CD14-positive monocyte (primary cell): ENCODE measurements at regions not wholly inside any gene's neighbourhood (a gene's known extent, or its start where the extent isn't known, plus 50 kb on each side); places are given as distances from the start of the nearest gene placed in this dataset.

Experiments used
- DNase-seq, 3 donors: peaks; one replicate each; pipeline ENCODE4 v3.0.0-alpha.2; 2011 to 2022
- H2AFZ ChIP-seq: 2 replicates; pipeline ENCODE4 v1.6.0; 2012; ENCODE audit warnings: mild to moderate bottlenecking, low read depth, low read length, inconsistent platforms; ENCODE audit not compliant: insufficient read depth, poor library complexity, severe bottlenecking
- H3K27ac ChIP-seq, 2 donors: 1 replicate in 1 of 2; 2 replicates in 1 of 2; pipeline ENCODE4 v1.5.1; 2012 to 2013; ENCODE audit warnings: low read length in 2 of 2, control low read depth in 1 of 2, inconsistent platforms in 1 of 2, low read depth in 1 of 2, mild to moderate bottlenecking in 1 of 2
- H3K27me3 ChIP-seq, 2 donors: one replicate each; pipeline versions ENCODE4 v1.6.0 to v1.6.1; 2011 to 2013; ENCODE audit warnings: low read length in 2 of 2; ENCODE audit not compliant: control insufficient read depth in 2 of 2, insufficient read depth in 2 of 2
- H3K36me3 ChIP-seq, 2 donors: replicated peaks in 1 of 2; 1 replicate in 1 of 2; 2 replicates in 1 of 2; pipeline versions ENCODE4 v1.5.1 to v1.6.1; 2012 to 2013; ENCODE audit warnings: low read length in 2 of 2, control low read depth in 1 of 2, inconsistent platforms in 1 of 2, mild to moderate bottlenecking in 1 of 2; ENCODE audit not compliant: insufficient read depth in 2 of 2, control insufficient read depth in 1 of 2
- H3K4me1 ChIP-seq, 2 donors: 1 replicate in 1 of 2; 2 replicates in 1 of 2; pipeline versions ENCODE4 v1.5.1 to v1.6.1; 2012 to 2013; ENCODE audit warnings: low read length in 2 of 2, control low read depth in 1 of 2, inconsistent platforms in 1 of 2, mild to moderate bottlenecking in 1 of 2, moderate library complexity in 1 of 2; ENCODE audit not compliant: insufficient read depth in 2 of 2, control insufficient read depth in 1 of 2
- H3K4me2 ChIP-seq: replicated peaks from 2 replicates; pipeline ENCODE3; 2012; ENCODE audit warnings: low read length, moderate library complexity, mild to moderate bottlenecking; ENCODE audit not compliant: poor library complexity, severe bottlenecking; ENCODE audit errors: extremely low read depth
- H3K4me3 ChIP-seq, 3 experiments: fragments of 200-600 bp in 1 of 3; sonication (generic) in 1 of 3; replicated peaks in 1 of 3; 1 replicate in 2 of 3; 2 replicates in 1 of 3; pipeline ENCODE4 v1.5.1; 2011 to 2013; ENCODE audit warnings: low read length in 3 of 3, mild to moderate bottlenecking in 3 of 3, control low read depth in 2 of 3, low read depth in 2 of 3, inconsistent platforms in 1 of 3, moderate library complexity in 1 of 3
- H3K79me2 ChIP-seq: 2 replicates; pipeline ENCODE4 v1.6.0; 2012; ENCODE audit warnings: mild to moderate bottlenecking, control low read depth, inconsistent platforms, low read length, moderate library complexity; ENCODE audit not compliant: insufficient read depth
- H3K9ac ChIP-seq: 2 replicates; pipeline ENCODE4 v1.6.0; 2017; ENCODE audit warnings: low read length, mild to moderate bottlenecking; ENCODE audit not compliant: insufficient read depth, poor library complexity, severe bottlenecking
- H3K9me3 ChIP-seq, 2 donors: replicated peaks in 1 of 2; 1 replicate in 1 of 2; 2 replicates in 1 of 2; pipeline versions ENCODE4 v1.5.1 to v1.6.1; 2012 to 2013; ENCODE audit warnings: low read length in 2 of 2, control low read depth in 1 of 2; ENCODE audit not compliant: control insufficient read depth in 1 of 2, insufficient read depth in 1 of 2
- H4K20me1 ChIP-seq: 2 replicates; pipeline ENCODE4 v1.6.0; 2012; ENCODE audit warnings: mild to moderate bottlenecking, low read length, control low read depth, moderate library complexity; ENCODE audit not compliant: insufficient read depth
- H3K27ac Mint-ChIP-seq, 7 donors: one replicate each; pipeline ENCODE4 v1.8.0; 2020; ENCODE audit warnings: mild to moderate bottlenecking in 7 of 7, mixed read lengths in 7 of 7, moderate library complexity in 6 of 7, inconsistent platforms in 2 of 7
- H3K27me3 Mint-ChIP-seq, 3 donors: one replicate each; pipeline ENCODE4 v1.8.0; 2021 to 2022; ENCODE audit warnings: low read depth in 3 of 3, mild to moderate bottlenecking in 3 of 3, mixed read lengths in 3 of 3, moderate library complexity in 3 of 3, inconsistent platforms in 1 of 3
- H3K36me3 Mint-ChIP-seq, 2 donors: one replicate each; pipeline ENCODE4 v1.8.0; 2020; ENCODE audit warnings: mixed read lengths in 2 of 2, inconsistent platforms in 1 of 2, mild to moderate bottlenecking in 1 of 2
- H3K4me1 Mint-ChIP-seq: one replicate; pipeline ENCODE4 v1.8.0; 2020; ENCODE audit warnings: mild to moderate bottlenecking, mixed read lengths
- H3K4me3 Mint-ChIP-seq, 2 donors: one replicate each; pipeline ENCODE4 v1.8.0; 2020; ENCODE audit warnings: mild to moderate bottlenecking in 2 of 2, mixed read lengths in 2 of 2, moderate library complexity in 1 of 2
- H3K9me3 Mint-ChIP-seq, 7 donors: one replicate each; pipeline ENCODE4 v1.8.0; 2020 to 2022; ENCODE audit warnings: mixed read lengths in 7 of 7, mild to moderate bottlenecking in 6 of 7, moderate library complexity in 6 of 7, inconsistent platforms in 2 of 7
- CTCF ChIP-seq: fragments of 200-600 bp; IDR thresholded peaks from one replicate; pipeline ENCODE4 v1.8.0; 2022; ENCODE audit warnings: antibody characterized with exemption, mild to moderate bottlenecking
- WGBS: methylation state at CpG from one replicate; pipeline ENCODE4 v1.1.5; 2013; ENCODE audit warnings: missing lambda C conversion rate; ENCODE audit not compliant: insufficient coverage; 5-methylcytosine and 5-hydroxymethylcytosine counted together
- intact Hi-C, 2 donors: fragments of 100-400 bp; cut with micrococcal nuclease; formaldehyde crosslinking; loops; one replicate each; pipeline versions ENCODE4 v1.15.0 to v1.15.1; 2023

- no peak overlapping the region for H3K4me3 Mint-ChIP-seq
- Histone ChIP-seq H3K9me3 (peaks cover 0 to 8% of the 10 kb centered on the region in 2 donors), H3K27me3 (no peaks in the 10 kb centered on the region), H3K36me3 (no peaks in the 10 kb centered on the region), H3K4me2 (no peak overlapping the region), H3K27ac (no peak overlapping the region), H2AFZ (no peak overlapping the region), H3K4me1 (no peaks in the 10 kb centered on the region), H3K4me3 (no peak overlapping the region), H3K9ac (no peak overlapping the region), H3K79me2 (no peaks in the 10 kb centered on the region), H4K20me1 (no peaks in the 10 kb centered on the region)
- intact Hi-C loops, result no loop called here
- peak overlapping the region in 1 of 7 donors; percentile 30 for H3K27ac Mint-ChIP-seq
- no CpG with 5 or more reads among the region's 1 CpG for WGBS
- H3K36me3 Mint-ChIP-seq, result no peaks in the 10 kb centered on the region
- H3K9me3 Mint-ChIP-seq, result peaks cover 0 to 6% (median 0%) of the 10 kb centered on the region in 7 donors
- DNase-seq, result no peak
- no peaks in the 10 kb centered on the region for H3K27me3 Mint-ChIP-seq
- H3K4me1 Mint-ChIP-seq, result no peaks in the 10 kb centered on the region
- TF ChIP-seq CTCF, result no peak
Observed at GRCh38 chr4:134426821-134427220, 225.2 kb upstream of the PABPC4L start.

- no CpG with 5 or more reads among the region's 3 CpGs for WGBS
- Histone ChIP-seq H4K20me1 (no peaks in the 10 kb centered on the region), H3K27me3 (no peaks in the 10 kb centered on the region), H3K4me3 (no peak overlapping the region), H3K9ac (no peak overlapping the region), H3K79me2 (no peaks in the 10 kb centered on the region), H2AFZ (no peak overlapping the region), H3K4me1 (no peaks in the 10 kb centered on the region), H3K27ac (no peak overlapping the region), H3K4me2 (no peak overlapping the region), H3K9me3 (peaks cover 0 to 2% of the 10 kb centered on the region in 2 donors), H3K36me3 (no peaks in the 10 kb centered on the region)
- Mint-ChIP-seq H3K27ac (no peak overlapping the region), H3K4me3 (no peak overlapping the region), H3K27me3 (no peaks in the 10 kb centered on the region), H3K9me3 (peaks cover 0 to 3% (median 0%) of the 10 kb centered on the region in 7 donors), H3K4me1 (no peaks in the 10 kb centered on the region), H3K36me3 (no peaks in the 10 kb centered on the region)
- intact Hi-C loops, result no loop called here
- TF ChIP-seq CTCF, result no peak
- no peak for DNase-seq
Observed at GRCh38 chr4:134425756-134426155, 224.2 kb upstream of the PABPC4L start.
